ENCODE measurements at regions not wholly inside any gene's neighbourhood (a gene's known extent, or its start where the extent isn't known, plus 50 kb on each side); places are given as distances from the start of the nearest gene placed in this dataset.

- no peak for DNase-seq (ENCODE audit: low read depth, low spot score)
Observed at GRCh38 chr11:134535029-134536025, 123.3 kb upstream of the B3GAT1 start.

GRCh38 chr11:134533511-134533910 lies 121.5 kb upstream of the B3GAT1 start:
- DNase-seq (ENCODE audit: low read depth, low spot score), result no peak

- DNase-seq (ENCODE audit: low read depth, low spot score), result no peak
Observed at GRCh38 chr11:134532921-134533421, 120.9 kb upstream of the B3GAT1 start.

GRCh38 chr11:134532131-134532920 lies 120.3 kb upstream of the B3GAT1 start:
- no peak for DNase-seq (ENCODE audit: low read depth, low spot score)

GRCh38 chr11:134531327-134532130 lies 119.5 kb upstream of the B3GAT1 start:
- DNase-seq (ENCODE audit: low read depth, low spot score), result no peak

- no peak for DNase-seq (ENCODE audit: low read depth, low spot score)
Observed at GRCh38 chr11:134530636-134531326, 118.7 kb upstream of the B3GAT1 start.

GRCh38 chr11:134529212-134530096 lies 117.4 kb upstream of the B3GAT1 start:
- DNase-seq (ENCODE audit: low read depth, low spot score), result no peak

GRCh38 chr11:134528453-134528852 lies 116.4 kb upstream of the B3GAT1 start:
- no peak for DNase-seq (ENCODE audit: low read depth, low spot score)

- DNase-seq (ENCODE audit: low read depth, low spot score), result no peak
Observed at GRCh38 chr11:134527382-134528243, 115.6 kb upstream of the B3GAT1 start.

- no peak for DNase-seq (ENCODE audit: low read depth, low spot score)
Observed at GRCh38 chr11:134524896-134525845, 113.1 kb upstream of the B3GAT1 start.

GRCh38 chr11:134524201-134524600 lies 112.2 kb upstream of the B3GAT1 start:
- DNase-seq (ENCODE audit: low read depth, low spot score), result no peak

- no peak for DNase-seq (ENCODE audit: low read depth, low spot score)
Observed at GRCh38 chr11:134522782-134523570, 110.9 kb upstream of the B3GAT1 start.

- DNase-seq (ENCODE audit: low read depth, low spot score), result no peak
Observed at GRCh38 chr11:134521452-134522289, 109.6 kb upstream of the B3GAT1 start.

GRCh38 chr11:134521001-134521400 lies 109.0 kb upstream of the B3GAT1 start:
- DNase-seq (ENCODE audit: low read depth, low spot score), result no peak

- no peak for DNase-seq (ENCODE audit: low read depth, low spot score)
Observed at GRCh38 chr11:134519788-134520187, 107.7 kb upstream of the B3GAT1 start.

GRCh38 chr11:134519390-134519750 lies 107.3 kb upstream of the B3GAT1 start:
- DNase-seq (ENCODE audit: low read depth, low spot score), result no peak

Data from activated CD4-positive, CD25-positive, alpha-beta regulatory T cell treated with anti-CD3 and anti-CD28 coated beads, Interleukin-2, amount 50 U/mL, for 16 hours (primary cell).